T-helper 9 cell (primary cell): ENCODE measurements at regions not wholly inside any gene's neighbourhood (a gene's known extent, or its start where the extent isn't known, plus 50 kb on each side); places are given as distances from the start of the nearest gene placed in this dataset.

Source experiments
- DNase-seq: peaks from one replicate; pipeline ENCODE4 v3.0.0-alpha.2; 2020

DNA sequence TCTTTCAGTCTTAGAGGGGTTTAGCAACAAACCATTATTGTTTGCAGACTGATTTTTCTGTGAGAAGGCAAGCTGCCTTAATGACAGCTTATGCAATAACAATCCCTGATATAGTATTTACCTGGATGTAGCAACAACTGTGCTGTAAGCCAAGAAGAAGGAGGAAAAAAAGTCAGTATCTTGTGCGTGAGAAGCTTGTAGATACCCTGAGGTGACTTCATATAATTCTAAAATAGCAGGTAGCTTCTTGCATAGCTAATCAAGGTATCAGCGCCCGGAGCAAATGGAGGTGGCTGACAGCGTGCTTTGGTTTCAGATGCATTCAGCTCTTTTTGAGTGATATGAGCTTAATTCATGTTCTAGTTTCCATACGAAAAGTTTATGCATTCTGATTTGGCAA lies 309.8 kb downstream of the KLF5 start:
- no peak for DNase-seq

- no peak for DNase-seq
Observed at GRCh38 chr13:73367886-73368285, 309.1 kb downstream of the KLF5 start.

DNA sequence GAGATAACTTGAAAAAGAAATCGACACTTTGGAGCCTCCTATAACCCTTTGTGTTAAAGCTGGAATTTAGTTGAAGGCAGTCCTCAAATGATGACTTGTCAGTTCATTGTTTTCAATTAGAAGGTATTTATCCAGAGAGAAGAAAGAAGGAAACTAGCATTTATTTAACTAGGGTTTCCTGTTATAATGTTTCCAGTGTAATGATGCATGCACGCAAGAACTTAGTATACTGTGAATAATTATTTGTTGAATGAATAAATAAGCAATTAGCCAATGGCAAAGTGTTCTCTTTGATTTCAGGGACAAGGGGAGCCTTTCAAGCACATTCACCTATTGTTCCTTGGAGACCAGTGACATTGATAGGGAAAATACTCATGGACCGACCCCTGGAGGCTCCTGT lies 307.4 kb downstream of the KLF5 start:
- DNase-seq = no peak

GRCh38 chr13:73365681-73366080 lies 306.9 kb downstream of the KLF5 start:
- DNase-seq = no peak

- no peak for DNase-seq
Observed at GRCh38 chr13:73365252-73365651, 306.4 kb downstream of the KLF5 start.

GRCh38 chr13:73364736-73365135 lies 305.9 kb downstream of the KLF5 start:
- no peak for DNase-seq

DNA sequence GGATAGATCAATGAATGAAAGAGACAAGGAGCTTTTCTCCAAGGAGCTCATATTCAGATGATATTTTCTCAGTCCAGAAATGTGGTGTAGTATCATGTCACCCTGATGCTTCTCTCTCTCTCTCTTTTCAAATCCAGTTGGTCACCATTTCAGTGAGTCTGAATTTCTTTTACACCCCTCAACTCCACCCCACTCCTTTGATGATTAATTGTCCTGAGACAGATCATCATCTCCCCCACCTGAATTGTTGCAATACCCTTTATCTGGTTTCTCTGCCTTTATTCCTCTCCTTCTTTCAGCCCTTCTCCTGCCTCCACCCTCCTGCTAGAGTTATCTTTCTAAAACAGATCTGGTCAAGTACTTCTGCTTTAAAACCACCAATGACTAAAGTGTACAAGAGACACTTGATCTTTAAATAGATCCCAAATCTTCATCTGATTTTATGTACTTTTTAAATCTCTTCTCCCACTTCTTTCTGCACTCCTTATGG lies 299.8 kb downstream of the KLF5 start:
- no peak for DNase-seq

GRCh38 chr13:73355134-73355533 lies 296.3 kb downstream of the KLF5 start:
- DNase-seq = no peak

DNA sequence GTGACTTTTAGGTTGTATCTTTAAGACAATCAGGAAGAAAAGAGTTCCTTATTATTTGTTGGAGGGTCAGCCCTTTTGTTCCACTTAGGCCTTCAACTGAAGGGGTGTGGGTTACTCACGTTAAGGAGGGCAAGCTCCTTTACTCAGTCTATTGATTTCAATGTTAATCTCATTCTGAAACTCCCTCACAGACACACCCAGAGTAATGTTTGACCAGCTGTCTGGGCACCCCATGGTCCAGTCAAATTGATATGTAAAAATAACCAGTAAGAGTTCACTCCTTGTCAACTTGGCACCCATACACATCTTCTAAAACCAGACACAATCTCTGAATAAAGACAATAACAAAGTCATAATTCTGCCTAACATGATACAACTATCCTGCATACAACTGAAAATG lies 292.9 kb downstream of the KLF5 start:
- no peak for DNase-seq

GRCh38 chr13:73341748-73342147 lies 282.9 kb downstream of the KLF5 start:
- DNase-seq = no peak

DNA sequence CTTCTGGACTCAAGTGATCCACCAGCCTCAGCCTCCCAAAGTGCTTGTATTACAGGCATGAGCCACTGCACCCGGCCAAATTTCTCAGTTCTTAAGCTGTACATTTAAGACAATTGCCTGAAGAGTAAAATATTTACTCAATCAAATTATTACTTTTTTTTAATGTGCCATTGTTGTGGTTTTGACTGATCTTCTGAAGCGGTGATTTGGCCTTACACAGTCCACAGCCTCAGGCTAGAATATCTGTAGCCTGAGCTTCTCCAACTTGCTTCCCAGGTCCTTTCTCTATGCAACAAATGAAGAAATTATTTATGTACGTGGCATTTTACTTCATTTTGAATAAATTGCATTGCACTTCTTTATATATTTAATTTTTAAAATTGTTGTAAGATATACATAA lies 281.3 kb downstream of the KLF5 start:
- no peak for DNase-seq

- DNase-seq = no peak
Observed at GRCh38 chr13:73339086-73339485, 280.3 kb downstream of the KLF5 start.

DNA sequence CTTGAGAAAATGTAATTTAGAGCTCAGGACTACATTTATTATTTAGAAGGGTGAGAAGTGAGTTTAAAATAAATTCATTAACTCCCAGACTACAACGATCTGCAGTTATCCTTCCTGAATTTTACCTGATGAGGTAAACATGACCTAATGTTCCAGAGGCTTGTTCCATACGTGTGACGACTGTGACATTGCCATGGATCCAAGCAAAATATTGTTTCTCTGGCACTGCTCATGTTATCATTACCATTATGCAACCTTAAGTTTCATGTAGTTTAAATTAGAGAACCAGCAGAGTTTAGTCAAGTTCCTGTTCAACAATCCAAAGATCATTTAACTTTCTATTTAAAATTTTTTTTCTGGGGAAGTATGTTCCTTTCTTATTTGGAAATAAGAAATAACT lies 279.6 kb downstream of the KLF5 start:
- no peak for DNase-seq

DNA sequence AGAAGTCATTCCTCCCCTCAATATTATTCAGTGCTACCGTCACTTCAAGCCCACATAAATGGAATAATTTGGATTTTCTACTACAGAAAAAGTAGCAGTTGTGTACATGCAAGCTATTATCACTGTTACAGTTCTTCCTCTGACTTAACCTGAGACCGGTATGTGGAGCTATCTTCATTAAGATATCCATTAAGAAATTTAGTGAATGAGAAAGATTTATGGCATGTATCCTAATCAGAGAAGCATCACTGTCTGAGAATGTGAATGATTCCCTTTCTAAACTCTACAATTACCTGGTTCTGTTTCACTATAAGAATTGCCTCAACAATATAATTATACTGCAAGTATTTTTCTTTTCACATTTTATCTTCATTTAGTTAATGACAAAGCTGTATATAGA lies 278.7 kb downstream of the KLF5 start:
- no peak for DNase-seq

DNA sequence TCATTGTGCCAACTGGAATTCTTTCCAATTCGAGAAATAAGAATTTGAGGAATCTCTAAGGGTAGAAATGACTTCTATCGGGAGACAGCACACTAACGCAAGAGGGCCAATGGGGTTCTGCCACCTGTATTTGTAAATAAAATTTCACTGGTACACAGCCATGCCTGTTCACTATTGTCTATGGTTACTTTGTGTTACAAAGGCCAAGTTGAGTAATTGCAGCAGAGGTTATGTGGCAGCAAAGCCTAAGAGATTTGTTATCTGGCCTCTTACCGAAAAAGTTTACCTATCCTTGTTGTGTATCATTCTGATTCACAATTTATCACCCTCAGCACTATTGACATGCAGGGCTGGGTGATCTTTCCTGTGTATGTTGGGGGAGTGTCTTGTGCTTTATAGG lies 278.0 kb downstream of the KLF5 start:
- DNase-seq = no peak

DNA sequence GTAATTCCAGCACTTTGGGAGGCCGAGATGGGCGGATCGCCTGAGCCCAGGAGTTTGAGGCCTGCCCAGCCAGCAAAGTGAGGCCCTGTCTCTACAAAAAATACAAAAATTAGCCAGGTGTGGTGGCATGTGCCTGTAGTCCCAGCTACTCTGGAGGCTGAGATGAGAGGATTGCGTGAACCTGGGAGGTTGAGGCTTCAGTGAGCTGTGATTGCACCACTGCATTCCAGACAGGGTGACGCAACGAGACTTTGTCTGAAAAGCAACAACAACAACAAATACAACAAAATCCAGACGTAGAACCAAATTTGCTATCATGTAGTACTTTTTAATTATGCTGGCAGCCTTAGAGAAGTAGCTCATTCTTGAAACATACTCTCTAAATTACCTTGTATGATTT lies 277.1 kb downstream of the KLF5 start:
- DNase-seq = no peak

DNA sequence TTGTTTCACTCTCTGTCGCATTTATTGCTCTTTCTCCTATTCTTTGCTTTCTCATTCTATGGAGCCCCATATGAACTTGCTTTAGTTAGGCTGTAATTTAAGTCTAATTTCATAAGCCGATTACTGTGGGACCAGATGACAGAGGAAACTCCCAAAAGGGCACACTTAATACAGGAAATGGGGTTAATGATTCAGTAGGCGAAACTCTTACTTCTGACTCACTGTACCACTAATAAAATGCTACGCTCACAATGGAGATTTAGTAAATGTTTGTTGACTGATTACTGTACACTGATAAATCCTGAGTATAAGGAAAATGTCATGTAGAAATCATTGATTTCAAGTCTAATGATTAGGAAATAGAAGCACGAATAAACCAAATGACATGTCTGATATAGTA lies 276.4 kb downstream of the KLF5 start:
- no peak for DNase-seq

DNA sequence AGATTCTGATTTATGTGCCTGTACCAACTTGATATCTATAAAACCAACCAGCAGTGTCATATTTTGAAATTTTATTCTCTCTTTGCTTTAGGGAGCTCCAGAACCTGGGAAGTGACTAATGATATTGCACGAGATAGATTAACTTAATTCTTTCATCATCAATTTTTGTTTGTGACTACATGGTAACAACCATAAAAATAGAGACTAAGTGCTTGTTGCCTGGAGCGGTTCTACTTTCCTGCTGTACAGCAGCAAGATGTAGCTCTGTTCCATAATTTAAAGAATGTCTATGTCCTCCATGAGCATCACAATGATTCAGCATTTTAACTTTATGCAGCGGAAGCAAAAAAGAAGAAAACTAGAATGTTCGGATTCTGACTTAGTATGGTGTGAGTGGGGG lies 275.6 kb downstream of the KLF5 start:
- DNase-seq = no peak

DNA sequence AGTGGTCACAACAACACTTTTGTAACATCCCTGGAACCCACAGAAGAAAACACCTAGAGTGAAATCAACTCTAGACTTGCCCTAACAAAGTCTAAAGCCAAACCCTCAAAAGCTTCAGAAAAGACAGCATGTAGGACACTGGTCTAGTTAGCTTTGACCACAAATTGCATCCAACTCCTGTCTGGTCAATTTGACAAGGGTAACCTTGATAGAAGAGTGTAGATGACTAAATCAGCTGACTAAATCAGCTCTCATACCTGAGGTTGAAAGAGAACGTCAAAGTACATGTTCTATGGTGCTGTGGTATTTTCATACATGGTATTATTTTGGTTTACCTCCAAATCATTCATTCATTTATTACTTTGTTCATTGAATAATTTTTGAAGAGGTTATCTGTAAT lies 272.8 kb downstream of the KLF5 start:
- DNase-seq = no peak

DNA sequence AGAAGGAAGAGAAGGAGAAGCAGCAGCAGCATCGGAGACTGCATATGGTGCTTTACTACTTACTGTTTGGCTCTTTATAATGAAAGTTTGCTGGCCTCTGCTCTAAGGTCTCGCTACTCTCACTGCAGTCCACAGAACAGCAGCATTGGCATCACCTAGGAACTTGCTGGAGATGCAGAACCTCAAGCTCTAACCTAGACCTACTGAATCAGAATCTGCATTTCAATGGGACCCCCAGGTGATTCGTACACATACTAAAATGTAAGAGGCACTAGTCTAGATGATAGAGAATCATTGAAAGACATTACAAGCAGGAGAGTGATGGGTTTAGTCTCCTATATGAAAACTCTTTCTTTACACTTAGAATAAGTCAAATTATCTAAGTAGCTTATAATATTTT lies 270.6 kb downstream of the KLF5 start:
- no peak for DNase-seq

DNA sequence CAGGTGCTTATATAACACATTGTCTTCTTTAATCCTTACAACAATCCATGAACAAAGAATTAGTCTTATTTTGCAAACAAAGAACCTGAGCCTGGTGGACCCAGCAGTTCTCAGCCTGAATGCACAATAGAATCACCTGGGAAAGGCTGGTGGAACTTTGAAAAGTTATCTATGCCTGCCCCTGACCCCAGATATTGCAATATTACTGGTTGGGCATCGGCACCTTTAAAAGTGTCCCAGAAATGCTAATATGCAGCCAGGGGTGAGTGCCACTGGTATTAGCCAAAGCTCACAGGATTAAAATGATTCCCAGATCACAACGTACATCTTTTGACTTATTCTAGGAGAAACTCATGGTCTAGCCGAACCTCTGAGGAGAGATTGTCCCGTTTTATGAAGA lies 268.8 kb downstream of the KLF5 start:
- no peak for DNase-seq

DNA sequence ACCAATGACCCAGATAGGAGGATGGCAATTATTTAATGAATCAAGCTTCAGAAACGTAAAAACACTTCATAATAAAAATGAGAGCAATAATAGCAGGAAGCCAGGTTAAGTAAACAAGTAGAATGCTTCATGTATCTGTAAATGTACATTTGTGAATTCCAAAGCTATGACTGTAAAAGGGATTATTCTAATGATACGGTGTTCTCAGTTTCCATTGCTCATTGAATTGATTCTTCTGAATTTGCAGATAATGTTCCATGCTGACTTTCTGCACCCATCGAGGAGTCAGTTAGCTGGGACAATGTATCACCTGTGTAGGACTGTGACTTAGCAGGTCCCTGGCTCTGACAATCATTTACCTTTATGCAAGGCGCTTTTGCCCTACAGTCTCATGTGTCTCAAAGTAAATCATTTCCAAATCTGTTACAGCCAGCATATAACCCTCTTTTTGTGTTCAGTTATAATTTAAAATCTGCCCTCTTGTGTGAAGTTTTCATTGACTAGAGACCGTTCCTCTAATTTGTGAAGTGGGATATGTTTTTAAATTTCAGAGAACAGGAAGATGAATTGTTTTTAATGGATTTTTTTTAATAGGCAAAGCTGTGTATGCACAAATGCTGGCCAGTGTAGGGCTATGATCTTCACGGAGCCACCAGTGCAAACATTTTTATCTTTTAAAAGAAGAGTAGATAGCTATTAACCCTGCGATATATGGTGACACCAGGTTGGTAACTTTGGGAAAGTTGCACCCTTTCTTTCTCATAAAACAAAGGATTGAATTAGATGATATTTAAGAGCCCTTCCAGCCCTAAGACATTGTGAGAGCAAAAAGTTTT lies 267.1 kb downstream of the KLF5 start:
- DNase-seq = no peak

- DNase-seq = no peak
Observed at GRCh38 chr13:73324842-73325722, 266.3 kb downstream of the KLF5 start.

DNA sequence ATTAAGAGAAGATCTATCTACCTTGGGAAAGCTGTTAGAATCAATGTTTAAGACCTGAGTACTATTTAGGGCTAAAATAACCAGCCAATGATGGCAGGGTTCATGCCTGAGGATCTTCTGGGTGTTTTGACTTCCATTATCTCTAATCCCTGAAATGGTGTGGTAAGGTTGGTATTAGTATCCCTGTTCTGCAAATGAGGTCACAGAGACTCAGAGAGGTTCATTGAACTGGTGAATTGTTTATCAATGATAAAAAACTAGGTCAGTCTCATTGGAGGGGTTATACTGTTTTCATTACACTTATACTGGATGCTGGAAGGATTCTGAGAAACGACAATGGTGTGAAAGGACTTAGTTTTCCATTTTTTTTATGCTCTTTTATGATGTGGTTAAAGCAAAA lies 264.8 kb downstream of the KLF5 start:
- no peak for DNase-seq
